GM21360 (cell line): ENCODE measurements at regions not wholly inside any gene's neighbourhood (a gene's known extent, or its start where the extent isn't known, plus 50 kb on each side); places are given as distances from the start of the nearest gene placed in this dataset.
"Not testable (repeated sequence)": the region's sequence is repeated elsewhere in the genome, so short reads cannot be mapped to it uniquely, and the experiment has no call there.

Experiments
- ATAC-seq: cut with Tn5 transposase; IDR thresholded peaks from one replicate; pipeline ENCODE4 v1.9.1; 2021; ENCODE audit warnings: mild to moderate bottlenecking, moderate library complexity; ENCODE audit not compliant: unreplicated experiment

DNA sequence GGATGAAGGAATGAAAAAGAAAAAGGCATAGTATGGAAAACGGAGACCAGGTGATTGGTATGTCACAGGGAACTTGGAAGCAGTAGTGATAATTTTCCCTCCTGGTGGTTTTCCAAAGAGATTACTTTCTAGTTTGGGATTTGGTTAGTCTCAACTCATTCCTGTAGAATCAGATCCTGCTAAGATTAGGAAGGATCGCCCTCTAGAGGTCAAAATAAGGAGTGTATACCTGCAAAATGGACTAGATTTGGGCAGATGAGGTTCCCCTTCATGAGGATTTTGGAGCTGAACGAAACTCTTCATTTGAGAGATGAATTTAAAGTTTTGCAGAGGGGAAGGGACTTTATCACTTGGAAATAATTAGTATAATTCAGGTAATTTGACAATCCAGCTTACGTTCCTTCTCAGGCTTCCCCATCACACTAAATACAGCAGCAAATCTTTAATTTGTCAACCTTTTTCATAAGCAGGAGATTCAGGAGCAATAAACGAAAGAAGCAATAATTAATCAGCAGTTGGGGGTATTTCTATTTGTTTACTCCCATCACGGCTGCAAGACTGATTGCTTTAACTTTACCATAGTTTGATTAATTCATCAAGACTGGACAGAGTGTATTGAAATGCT lies 65.2 kb downstream of the CCDC195 start:
- ATAC-seq = peak; percentile 63

DNA sequence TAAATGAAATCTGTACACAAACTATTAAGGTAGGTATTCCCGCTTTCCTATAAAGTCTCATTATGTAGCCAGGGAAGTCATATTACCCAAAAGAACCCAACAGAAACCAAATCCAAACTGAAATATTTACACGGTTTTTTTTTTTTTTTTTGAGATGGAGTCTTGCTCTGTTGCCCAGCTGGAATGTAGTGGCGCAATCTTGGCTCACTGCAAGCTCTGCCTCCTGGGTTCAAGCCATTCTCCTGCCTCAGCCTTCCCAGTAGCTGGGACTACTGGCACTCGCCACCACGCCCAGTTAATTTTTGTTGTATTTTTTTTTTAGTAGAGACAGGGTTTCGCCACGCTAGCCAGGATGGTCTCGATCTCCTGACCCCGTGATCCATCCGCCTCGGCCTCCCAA lies 62.5 kb upstream of the CUL3 start:
- ATAC-seq = not testable (repeated sequence)

DNA sequence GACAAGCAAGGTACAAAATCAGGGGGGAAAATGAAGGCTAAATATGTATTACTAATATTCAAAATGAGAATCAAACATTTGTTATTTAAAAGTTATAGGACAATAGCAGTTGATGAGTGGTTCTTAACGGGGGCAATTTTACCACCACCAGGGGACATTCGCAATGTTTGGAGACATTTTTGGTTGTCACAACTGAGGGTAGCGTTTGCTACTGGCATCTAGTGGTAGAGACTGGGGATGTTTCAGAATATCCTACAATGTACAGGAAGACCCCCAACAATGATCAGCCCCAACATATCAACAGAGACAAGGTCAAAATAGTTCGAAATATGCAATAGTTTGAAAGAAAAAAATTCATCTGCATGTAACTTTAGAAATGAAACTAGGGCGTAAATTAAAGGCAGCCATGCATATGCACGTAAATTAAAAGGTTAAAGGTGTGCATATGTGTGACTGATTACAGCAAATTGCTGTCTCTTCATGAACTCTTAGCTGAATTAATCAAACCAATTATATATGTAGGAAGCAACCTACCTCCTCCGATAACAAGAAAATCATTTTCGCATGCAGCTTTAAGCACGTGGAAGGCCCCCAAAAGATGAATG lies 61.2 kb upstream of the CUL3 start:
- no peak for ATAC-seq

DNA sequence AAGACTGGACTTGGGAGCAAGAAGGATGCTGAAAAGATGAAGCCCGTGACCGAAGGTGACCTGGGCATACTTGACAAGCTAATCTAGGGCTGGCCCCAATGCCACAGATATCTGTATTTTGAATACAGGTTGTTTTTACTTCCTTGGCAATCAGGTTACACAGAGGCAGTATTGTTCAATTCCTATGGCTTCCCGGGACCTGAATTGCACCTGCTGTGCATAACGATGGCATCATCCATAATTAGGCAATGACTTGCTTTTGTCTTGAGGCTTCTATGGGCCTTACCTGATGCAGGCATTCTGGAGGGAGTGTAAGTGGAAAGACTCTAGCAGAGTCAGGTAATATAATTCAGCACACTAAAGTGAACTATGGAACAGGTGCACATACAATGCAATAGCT lies 60.6 kb upstream of the CUL3 start:
- no peak for ATAC-seq

DNA sequence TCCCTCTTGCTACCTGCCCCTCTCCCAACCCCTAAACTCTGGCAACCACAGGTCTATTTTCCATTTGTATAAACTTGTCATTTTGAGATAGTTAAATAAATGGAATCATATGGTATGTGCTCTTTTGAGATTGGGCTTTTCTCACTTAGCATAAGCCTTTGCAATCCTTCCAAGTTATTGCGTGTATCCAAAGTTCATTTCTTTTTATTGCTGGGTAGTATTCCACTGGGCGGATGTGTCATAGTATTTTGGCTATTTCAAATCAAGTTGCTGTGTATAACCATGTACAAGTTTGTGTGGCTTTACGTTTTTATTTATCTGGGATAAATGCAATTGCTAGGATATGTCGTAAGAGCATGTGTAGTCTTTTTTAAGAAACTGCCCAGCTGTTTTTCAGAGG lies 55.5 kb upstream of the CUL3 start:
- no peak for ATAC-seq

DNA sequence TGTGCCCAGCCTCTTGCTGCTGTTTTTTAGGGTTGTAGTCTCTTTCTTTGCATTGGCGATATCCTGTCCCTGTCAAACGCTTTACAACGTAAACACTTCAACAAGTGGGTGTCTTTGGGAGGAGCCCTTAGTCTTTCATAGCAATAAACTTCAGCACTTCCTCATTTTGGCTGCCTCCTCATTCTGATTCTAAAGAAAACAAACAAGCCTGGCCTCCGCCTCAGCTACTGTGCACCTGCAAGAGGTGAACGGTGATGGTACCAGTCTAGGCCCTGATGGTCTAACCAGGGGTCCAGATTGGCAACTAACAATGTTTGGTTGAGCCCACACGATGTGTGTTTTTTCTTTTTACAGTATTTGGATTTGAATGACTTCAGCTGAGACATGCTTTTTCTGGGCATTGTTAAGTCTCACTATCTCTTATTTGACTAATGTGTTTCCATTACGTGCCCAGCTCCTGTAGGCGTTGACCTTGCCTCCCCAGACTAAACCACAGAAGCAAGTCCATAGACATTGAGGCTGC lies 53.2 kb upstream of the CUL3 start:
- ATAC-seq = peak; percentile 88
